T-helper 22 cell (primary cell): ENCODE measurements at regions not wholly inside any gene's neighbourhood (a gene's known extent, or its start where the extent isn't known, plus 50 kb on each side); places are given as distances from the start of the nearest gene placed in this dataset.
"Not testable (repeated sequence)": the region's sequence is repeated elsewhere in the genome, so short reads cannot be mapped to it uniquely, and the experiment has no call there.

ENCODE experiments used
- DNase-seq: peaks from one replicate; pipeline ENCODE4 v3.0.0-alpha.2; 2020; ENCODE audit warnings: low read depth

GRCh38 chr7:69433081-69433480 is 165.2 kb upstream of the AUTS2 start:
- no peak for DNase-seq

- no peak for DNase-seq
Observed at GRCh38 chr7:69434398-69434815, 163.9 kb upstream of the AUTS2 start.

GRCh38 chr7:69435711-69436110 is 162.6 kb upstream of the AUTS2 start:
- DNase-seq: no peak

GRCh38 chr7:69436946-69437345 is 161.3 kb upstream of the AUTS2 start:
- no peak for DNase-seq

- no peak for DNase-seq
Observed at GRCh38 chr7:69438584-69439412, 159.5 kb upstream of the AUTS2 start.

- no peak for DNase-seq
Observed at GRCh38 chr7:69439636-69440325, 158.5 kb upstream of the AUTS2 start.

- no peak for DNase-seq
Observed at GRCh38 chr7:69440976-69441375, 157.3 kb upstream of the AUTS2 start.

GRCh38 chr7:69443136-69443535 is 155.1 kb upstream of the AUTS2 start:
- no peak for DNase-seq

- DNase-seq: no peak
Observed at GRCh38 chr7:69445541-69445940, 152.7 kb upstream of the AUTS2 start.

GRCh38 chr7:69446213-69446612 is 152.1 kb upstream of the AUTS2 start:
- DNase-seq: not testable (repeated sequence)

GRCh38 chr7:69448071-69448470 is 150.2 kb upstream of the AUTS2 start:
- DNase-seq: no peak

- DNase-seq: no peak
Observed at GRCh38 chr7:69450456-69450855, 147.8 kb upstream of the AUTS2 start.

GRCh38 chr7:69451715-69452114 is 146.6 kb upstream of the AUTS2 start:
- no peak for DNase-seq

GRCh38 chr7:69452797-69453196 is 145.5 kb upstream of the AUTS2 start:
- no peak for DNase-seq

GRCh38 chr7:69457595-69458504 is 140.4 kb upstream of the AUTS2 start:
- DNase-seq: no peak

- DNase-seq: no peak
Observed at GRCh38 chr7:69464035-69464434, 134.2 kb upstream of the AUTS2 start.

GRCh38 chr7:69465262-69465661 is 133.0 kb upstream of the AUTS2 start:
- no peak for DNase-seq

- no peak for DNase-seq
Observed at GRCh38 chr7:69467826-69468225, 130.4 kb upstream of the AUTS2 start.

GRCh38 chr7:69476416-69476815 is 121.9 kb upstream of the AUTS2 start:
- no peak for DNase-seq

- no peak for DNase-seq
Observed at GRCh38 chr7:69482676-69483075, 115.6 kb upstream of the AUTS2 start.

- DNase-seq: no peak
Observed at GRCh38 chr7:69489533-69489932, 108.7 kb upstream of the AUTS2 start.

GRCh38 chr7:69498671-69499070 is 99.6 kb upstream of the AUTS2 start:
- DNase-seq: no peak
